ENCODE measurements at regions not wholly inside any gene's neighbourhood (a gene's known extent, or its start where the extent isn't known, plus 50 kb on each side); places are given as distances from the start of the nearest gene placed in this dataset.

DNA sequence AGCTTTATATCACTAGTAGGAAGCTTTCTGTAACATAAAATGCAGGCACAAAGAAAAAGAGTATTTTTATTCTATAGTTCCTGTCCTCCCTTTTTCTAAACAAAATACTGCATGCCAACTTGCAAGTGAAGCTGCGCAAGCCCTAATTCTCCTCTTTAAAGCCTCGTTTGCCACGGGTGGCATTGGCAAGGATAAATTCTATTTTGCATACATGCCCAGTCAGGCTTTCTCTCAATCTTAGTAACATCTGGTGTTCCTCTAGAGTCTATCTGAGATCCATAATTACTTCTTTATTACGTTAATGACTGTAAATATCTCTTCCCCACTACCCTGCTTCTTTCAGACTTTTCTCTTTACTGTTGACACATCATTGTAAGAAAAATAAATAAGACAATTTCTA, 97.1 kb upstream of the DAAM1 start:
- TF ChIP-seq, protein P1, sequence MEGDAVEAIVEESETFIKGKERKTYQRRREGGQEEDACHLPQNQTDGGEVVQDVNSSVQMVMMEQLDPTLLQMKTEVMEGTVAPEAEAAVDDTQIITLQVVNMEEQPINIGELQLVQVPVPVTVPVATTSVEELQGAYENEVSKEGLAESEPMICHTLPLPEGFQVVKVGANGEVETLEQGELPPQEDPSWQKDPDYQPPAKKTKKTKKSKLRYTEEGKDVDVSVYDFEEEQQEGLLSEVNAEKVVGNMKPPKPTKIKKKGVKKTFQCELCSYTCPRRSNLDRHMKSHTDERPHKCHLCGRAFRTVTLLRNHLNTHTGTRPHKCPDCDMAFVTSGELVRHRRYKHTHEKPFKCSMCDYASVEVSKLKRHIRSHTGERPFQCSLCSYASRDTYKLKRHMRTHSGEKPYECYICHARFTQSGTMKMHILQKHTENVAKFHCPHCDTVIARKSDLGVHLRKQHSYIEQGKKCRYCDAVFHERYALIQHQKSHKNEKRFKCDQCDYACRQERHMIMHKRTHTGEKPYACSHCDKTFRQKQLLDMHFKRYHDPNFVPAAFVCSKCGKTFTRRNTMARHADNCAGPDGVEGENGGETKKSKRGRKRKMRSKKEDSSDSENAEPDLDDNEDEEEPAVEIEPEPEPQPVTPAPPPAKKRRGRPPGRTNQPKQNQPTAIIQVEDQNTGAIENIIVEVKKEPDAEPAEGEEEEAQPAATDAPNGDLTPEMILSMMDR (IDR thresholded peaks at IDR 0.05) = no peak
- ATAC-seq (ENCODE audit: low FRiP score) (no peak), DNase-seq (ENCODE audit: low spot score) (no peak)

DNA sequence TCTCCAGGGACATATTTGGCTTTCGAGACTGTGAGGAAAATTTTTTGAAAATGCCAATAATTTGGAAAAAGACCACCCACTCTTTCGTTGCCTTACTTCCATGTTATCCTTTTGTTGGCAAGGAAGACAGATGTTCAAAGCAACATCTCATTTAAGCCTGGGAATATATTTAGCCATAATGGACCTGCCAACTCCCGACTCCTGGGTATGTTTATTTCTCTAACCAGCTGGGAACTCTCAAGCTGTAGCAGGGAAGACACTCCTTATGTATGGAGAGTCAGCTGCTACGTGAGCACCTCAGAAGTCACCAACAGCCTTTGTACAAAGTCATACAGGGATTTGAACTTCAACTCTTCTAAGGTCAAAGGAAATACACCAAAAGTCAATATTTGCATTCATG, 96.5 kb upstream of the DAAM1 start:
- TF ChIP-seq, protein P1 (IDR thresholded peaks at IDR 0.05) = no peak
- DNase-seq (ENCODE audit: low spot score) (no peak), ATAC-seq (ENCODE audit: low FRiP score) (no peak)

DNA sequence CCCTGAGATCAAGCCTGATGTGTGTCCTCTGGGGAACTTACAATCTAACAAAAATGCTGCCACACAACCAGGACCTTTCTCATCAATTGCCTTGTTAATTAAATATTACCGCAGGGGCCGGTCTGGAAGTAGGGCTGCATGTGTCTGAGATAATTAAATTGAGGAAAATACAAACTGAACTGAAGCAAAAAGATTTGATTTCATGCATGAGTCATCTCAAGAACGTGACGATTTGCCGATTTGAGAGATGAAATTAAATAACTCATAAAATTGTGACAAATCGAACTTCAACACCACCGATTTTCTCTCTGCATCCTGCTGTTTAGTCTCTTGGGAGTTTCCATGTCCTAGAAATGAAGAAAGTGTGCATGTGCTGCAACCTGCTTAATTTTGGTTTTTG, 94.6 kb upstream of the DAAM1 start:
- TF ChIP-seq, protein P1 (IDR thresholded peaks at IDR 0.05) = no peak
- ATAC-seq (ENCODE audit: low FRiP score) = no peak
- no peak for DNase-seq (ENCODE audit: low spot score)

DNA sequence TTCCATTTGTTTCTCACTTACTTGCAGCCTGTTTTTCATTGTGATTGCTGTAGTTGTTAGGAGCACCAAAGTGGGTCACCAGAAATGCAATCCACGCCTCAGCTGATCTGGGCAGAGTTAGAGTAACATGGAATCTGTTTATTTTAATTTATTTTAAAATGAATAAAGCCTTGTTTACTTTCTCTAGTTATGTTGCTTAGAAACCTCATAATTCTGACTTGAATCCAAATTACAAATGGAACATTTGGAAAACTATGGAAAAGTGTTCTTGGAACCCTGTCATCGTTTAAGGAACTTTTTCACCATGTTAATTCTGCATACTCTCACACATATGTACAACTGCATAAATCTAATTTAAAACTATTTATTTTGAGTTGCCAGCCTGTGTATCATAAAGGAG, 92.2 kb upstream of the DAAM1 start:
- TF ChIP-seq, protein P1 (IDR thresholded peaks at IDR 0.05) = no peak
- no peak for ATAC-seq (ENCODE audit: low FRiP score)
- no peak for DNase-seq (ENCODE audit: low spot score)

DNA sequence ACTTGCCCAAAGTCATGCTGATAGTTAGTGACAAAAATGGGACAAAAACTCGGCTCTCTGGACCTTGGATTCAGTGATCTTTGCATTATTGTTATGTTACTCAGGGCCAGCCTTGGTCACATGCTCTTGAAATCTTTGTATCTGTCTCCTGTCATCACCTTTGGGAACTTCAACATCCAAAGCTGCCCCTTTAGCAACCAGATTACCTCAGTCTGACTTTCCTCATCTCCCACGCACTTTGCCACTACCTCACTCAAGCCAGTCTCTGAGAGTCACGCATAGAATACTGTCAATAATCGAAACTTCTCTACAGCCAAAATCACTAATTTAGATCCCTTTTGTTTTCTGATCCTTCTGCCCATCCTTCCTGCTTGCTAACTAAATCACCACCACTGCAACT, 90.8 kb upstream of the DAAM1 start:
- TF ChIP-seq, protein P1 (IDR thresholded peaks at IDR 0.05) = no peak
- DNase-seq (ENCODE audit: low spot score) (no peak), ATAC-seq (ENCODE audit: low FRiP score) (no peak)

DNA sequence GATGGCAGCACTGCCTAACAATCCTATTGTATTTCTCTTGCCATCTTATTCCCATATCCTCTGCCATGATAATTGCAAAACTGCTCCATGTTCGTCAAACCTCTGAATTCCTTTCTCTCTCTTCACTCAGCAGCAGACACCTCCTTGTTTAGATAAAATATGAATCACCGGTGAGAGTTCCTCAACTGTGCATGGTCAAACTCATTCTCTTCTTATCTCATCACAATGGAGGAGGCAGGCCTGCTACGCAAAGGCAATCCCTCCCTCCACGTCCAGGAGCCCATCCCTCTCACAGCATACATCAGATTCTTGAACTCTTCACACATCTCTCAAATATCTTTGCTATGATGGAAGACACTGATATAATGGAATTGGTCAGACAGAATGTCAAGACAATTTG, 90.1 kb upstream of the DAAM1 start:
- ATAC-seq (ENCODE audit: low FRiP score) (no peak), DNase-seq (ENCODE audit: low spot score) (no peak)
- TF ChIP-seq, protein P1 (IDR thresholded peaks at IDR 0.05) = no peak

DNA sequence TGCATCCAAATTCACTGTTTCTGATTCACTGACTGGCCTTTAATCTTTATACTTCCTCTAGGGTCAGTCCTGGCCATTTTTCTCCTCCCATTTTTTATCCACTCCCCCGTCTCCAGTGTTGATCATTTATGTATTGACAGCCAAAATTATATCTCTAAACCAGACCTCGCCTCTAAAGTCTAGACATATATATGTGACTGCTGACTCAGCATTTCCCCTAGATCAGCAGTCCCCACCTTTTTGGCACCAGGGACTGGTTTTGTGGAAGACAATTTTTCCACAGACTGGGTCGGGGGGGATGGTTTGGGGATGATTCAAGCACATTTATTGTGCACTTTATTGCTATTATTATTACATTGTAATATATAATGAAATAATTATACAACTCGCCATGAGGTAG, 88.3 kb upstream of the DAAM1 start:
- TF ChIP-seq, protein P1 (IDR thresholded peaks at IDR 0.05) = no peak
- DNase-seq (ENCODE audit: low spot score) = no peak
- no peak for ATAC-seq (ENCODE audit: low FRiP score)

Measured in omental fat pad (tissue), 3 donors.